SJSA1 (cell line): ENCODE measurements at regions not wholly inside any gene's neighbourhood (a gene's known extent, or its start where the extent isn't known, plus 50 kb on each side); places are given as distances from the start of the nearest gene placed in this dataset.
A peak's percentile ranks its signal among the peaks of the same experiment; 100 is the strongest.
"Not testable (repeated sequence)": the region's sequence is repeated elsewhere in the genome, so short reads cannot be mapped to it uniquely, and the experiment has no call there.

Experiments
- DNase-seq, 2 experiments: peaks; one replicate each; pipeline ENCODE4 v3.0.0-alpha.2; 2015 to 2020; ENCODE audit warnings: low spot score in 2 of 2, low read depth in 1 of 2
- H3K27ac ChIP-seq: fragments of 250-450 bp; sonication (Bioruptor Pico); 2 replicates; pipeline ENCODE4 v1.5.1; 2020; ENCODE audit warnings: mild to moderate bottlenecking, moderate library complexity
- H3K27me3 ChIP-seq: fragments of 250-450 bp; sonication (Bioruptor Pico); replicated peaks from 2 replicates; pipeline ENCODE4 v1.5.1; 2020; ENCODE audit warnings: mild to moderate bottlenecking, moderate library complexity
- H3K36me3 ChIP-seq: fragments of 250-450 bp; sonication (Bioruptor Pico); 2 replicates; pipeline ENCODE4 v1.5.1; 2020; ENCODE audit warnings: mild to moderate bottlenecking
- H3K4me1 ChIP-seq: fragments of 250-450 bp; sonication (Bioruptor Pico); replicated peaks from 2 replicates; pipeline ENCODE4 v1.6.1; 2021; ENCODE audit warnings: mild to moderate bottlenecking
- H3K4me3 ChIP-seq: fragments of 250-450 bp; sonication (Bioruptor Pico); 2 replicates; pipeline ENCODE4 v1.5.1; 2020; ENCODE audit warnings: mild to moderate bottlenecking
- H3K9me3 ChIP-seq: fragments of 250-450 bp; sonication (Bioruptor Pico); replicated peaks from 2 replicates; pipeline ENCODE4 v1.5.1; 2020; ENCODE audit warnings: mild to moderate bottlenecking

DNA sequence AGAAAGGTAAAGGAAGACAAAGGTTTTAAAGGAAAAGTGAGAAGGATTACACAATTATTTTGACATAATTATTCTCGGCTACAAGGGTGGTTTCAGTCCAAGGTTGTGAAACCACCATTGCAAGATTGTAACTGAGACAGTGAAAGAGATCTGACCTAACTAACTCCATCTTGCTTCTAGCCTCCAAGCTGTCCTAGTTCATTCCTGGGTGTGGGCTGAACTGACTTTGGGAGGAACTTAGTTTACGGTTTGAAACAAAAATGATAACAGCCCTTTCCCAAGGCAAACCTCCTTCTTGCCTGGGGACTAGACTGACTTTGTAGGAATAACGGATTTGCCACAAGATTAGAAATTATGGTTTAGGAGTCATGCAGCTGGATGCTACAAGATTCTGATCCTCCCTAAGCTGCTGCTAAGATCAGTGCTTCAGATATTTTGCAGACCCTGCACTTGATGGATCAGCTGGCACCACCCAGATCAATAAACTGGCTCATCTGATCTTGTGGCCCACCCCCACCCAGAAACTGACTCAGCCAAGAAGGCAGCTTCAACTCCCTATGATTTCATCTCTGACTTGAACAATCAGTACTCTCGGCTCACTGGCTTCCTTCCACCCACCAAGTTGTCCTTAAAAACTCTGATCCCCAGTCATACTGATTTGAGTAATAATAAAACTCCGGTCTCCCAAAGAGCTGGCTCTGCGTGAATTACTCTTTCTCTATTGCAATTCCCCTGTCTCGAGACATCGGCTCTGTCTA lies 57.7 kb upstream of the AADACL2 start:
- no peaks in the 10 kb centered on the region for H3K36me3 ChIP-seq
- H3K27ac ChIP-seq = no peak overlapping the region
- no peak for DNase-seq
- H3K27me3 ChIP-seq = no peaks in the 10 kb centered on the region
- no peak overlapping the region for H3K4me3 ChIP-seq
- no peaks in the 10 kb centered on the region for H3K4me1 ChIP-seq
- 0 out of 2 replicates have a peak, but pooled peaks cover 5% of the 10 kb centered on the region for H3K9me3 ChIP-seq

DNA sequence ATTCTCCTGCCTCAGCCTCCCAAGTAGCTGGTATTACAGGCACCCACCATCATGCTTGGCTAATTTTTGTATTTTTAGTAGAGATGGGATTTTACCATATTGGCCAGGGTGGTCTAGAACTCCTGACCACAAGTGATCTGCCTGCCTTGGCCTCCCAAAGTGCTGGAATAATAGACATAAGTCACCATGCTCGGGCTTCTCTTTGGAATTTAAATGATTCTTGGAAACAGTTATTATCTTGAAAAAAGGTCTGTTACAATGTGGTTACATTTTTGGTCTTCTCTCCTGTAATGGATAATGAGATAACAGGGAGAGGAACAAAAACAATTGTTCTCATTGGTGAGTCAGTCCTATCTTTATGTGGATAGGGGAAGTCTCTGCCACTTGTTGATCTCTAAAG lies 59.8 kb upstream of the AADACL2 start:
- no peaks in the 10 kb centered on the region for H3K27me3 ChIP-seq
- H3K9me3 ChIP-seq = 0 out of 2 replicates have a peak, but pooled peaks cover 5% of the 10 kb centered on the region
- H3K4me1 ChIP-seq = no peaks in the 10 kb centered on the region
- H3K4me3 ChIP-seq = no peak overlapping the region
- peak in 1 of 2 experiments; percentile 29 for DNase-seq
- H3K27ac ChIP-seq = no peak overlapping the region
- no peaks in the 10 kb centered on the region for H3K36me3 ChIP-seq

DNA sequence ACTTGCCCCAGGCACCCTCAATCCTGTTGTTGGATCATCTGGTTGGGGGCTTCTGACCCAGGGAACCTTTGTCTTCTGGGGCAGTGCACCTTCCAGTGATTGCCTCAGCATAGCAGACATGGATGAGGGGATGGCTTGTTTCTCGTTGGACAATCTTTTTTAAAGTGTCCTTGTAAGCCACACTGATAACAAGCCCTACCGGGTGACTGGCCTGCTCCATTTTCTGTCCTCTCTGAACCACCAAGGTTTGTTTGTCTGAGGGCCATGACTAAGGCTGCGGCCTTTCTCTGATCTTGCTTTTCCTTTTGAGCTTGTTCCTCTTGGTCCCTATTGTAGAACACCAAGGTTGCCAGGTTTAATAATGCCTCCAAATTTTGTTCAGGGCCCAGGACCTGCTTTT lies 66.0 kb upstream of the AADACL2 start:
- not testable (repeated sequence) for H3K4me3 ChIP-seq, DNase-seq, H3K36me3 ChIP-seq, H3K27ac ChIP-seq, H3K4me1 ChIP-seq, H3K27me3 ChIP-seq, H3K9me3 ChIP-seq

DNA sequence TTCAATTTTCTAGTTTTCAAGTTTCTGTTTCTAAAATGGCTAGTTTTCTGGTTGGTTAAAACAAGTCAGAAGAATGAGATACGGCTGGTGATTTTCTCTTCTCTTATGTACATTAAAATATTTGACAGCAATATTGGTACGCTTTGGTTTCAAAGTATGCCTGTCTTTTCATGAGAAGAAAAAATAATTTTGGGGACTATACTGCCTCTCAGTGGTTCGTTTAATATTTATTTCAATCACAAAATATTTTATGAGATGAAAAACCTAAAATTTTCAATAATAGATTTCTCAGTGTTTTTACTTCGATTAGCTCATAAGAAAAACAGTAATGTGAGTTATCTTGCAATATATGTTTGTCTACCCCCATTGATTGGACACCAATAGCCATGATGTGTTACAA lies 72.8 kb upstream of the AADACL2 start:
- Histone ChIP-seq H3K27ac (no peak overlapping the region), H3K27me3 (no peaks in the 10 kb centered on the region; the same call in 1 of the 2 replicates), H3K4me3 (no peak overlapping the region), H3K4me1 (no peaks in the 10 kb centered on the region), H3K9me3 (no peaks in the 10 kb centered on the region), H3K36me3 (no peaks in the 10 kb centered on the region)
- peak in 1 of 2 experiments; percentile 7 for DNase-seq

DNA sequence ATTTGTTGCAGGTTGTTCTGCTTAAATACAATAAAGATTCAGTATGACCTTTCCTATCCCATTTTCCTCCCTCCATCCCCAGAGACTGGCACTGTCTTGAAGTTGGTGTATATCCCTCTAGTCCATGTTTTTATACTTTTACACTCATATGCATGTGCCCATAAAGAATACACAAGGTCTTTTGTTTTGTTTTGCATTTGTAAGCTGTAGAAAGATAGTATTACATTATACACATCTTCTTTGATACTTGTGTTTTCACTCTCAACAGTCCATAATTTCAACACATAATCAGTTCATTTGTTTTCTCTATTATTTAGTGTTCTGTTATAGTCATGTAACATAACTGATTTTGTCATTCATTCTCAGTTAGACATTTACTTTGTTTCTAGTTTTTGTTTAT lies 88.7 kb upstream of the AADACL2 start:
- no peaks in the 10 kb centered on the region for H3K27me3 ChIP-seq
- H3K9me3 ChIP-seq = no peaks in the 10 kb centered on the region
- H3K27ac ChIP-seq = no peak overlapping the region
- H3K36me3 ChIP-seq = no peaks in the 10 kb centered on the region
- H3K4me3 ChIP-seq = no peak overlapping the region
- H3K4me1 ChIP-seq = no peaks in the 10 kb centered on the region
- DNase-seq = no peak

DNA sequence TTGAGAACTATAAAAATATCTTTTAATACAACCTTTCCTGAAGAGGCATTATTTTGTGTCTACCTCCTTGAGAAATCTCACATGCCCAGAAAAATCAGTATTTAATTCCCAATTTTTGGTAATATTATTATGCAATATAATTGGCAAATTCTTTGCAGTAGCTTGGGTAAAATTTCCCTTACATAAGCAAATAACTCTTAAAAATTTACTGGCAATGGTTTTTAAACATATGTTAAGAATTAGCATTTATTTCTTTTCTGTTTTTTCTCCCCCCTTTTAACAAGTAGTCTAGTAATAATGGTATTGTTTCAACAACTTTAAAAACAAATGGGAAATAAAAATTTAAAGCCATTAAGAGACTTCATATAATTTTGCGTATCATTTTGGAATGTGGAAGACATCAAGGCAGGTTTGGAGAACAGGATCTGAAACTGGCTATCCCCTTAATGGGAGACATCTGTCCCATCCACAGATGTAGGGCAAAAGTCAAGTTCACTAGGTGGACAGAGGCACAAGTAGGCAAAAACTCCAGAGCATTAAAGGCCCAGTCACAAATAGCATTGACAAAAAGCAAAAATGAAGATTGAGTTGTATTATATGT lies 89.6 kb upstream of the AADACL2 start:
- Histone ChIP-seq H3K27me3 (no peaks in the 10 kb centered on the region), H3K36me3 (no peaks in the 10 kb centered on the region), H3K4me1 (no peaks in the 10 kb centered on the region), H3K9me3 (no peaks in the 10 kb centered on the region), H3K4me3 (no peak overlapping the region), H3K27ac (no peak overlapping the region)
- no peak for DNase-seq

DNA sequence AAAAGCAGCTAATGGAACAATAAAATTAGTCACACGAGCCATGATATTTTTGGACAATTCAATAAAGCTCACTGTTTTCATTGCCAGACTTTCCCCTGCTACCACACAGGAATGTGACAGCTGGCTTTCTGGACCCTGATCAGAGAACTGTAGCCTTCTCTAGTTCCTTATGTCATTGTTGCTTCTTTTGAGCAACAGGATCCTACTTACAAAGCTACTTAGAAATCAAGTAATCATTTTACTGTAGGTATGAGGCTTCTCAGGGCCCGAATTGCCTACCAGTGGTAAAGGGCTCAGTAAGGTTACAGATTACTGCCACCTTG lies 94.3 kb upstream of the AADACL2 start:
- Histone ChIP-seq H3K27ac (no peak overlapping the region), H3K36me3 (no peaks in the 10 kb centered on the region), H3K4me1 (no peaks in the 10 kb centered on the region), H3K4me3 (no peak overlapping the region), H3K27me3 (no peaks in the 10 kb centered on the region), H3K9me3 (no peaks in the 10 kb centered on the region)
- DNase-seq = no peak

DNA sequence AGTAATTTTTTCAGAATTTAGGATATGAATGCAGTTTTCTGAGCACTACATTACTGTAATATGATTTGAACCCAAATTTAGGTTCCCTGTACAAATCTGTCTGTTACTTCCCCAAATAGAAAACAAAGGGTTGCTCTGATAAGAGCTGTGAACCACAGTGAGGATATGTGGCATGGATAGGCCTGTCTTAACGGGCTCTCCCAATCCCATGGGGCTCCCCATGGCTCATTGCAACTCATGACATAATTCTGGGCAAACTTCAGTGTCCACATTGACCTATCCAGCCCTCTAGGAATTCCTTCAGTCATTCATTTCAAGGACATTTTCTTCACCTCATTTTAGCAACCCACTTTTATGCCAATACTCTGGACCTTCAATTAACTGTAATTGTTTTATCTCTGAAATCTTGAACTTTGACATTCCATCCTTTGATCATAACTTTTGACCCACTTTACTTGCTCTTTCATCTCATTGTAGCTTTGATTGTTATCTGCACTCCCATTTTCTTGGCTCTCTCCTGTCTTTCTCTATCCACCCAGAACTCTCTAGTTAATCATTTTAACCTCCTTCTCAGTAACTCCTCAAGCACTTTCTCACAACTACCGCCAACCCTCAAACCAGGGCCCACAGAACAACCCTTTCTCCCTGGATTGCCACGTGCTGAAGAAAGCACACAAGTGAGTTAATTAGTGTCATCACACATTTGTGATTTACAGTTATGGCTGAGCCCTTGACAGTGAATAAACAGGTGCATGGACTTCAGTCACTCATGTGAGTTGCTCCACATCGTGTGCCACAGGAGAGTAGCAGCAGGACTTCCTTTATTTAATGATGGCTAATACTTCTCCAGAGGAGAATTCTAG lies 94.9 kb upstream of the AADACL2 start:
- no peaks in the 10 kb centered on the region for H3K4me1 ChIP-seq
- no peak for DNase-seq
- H3K36me3 ChIP-seq = no peaks in the 10 kb centered on the region
- no peak overlapping the region for H3K4me3 ChIP-seq
- no peak overlapping the region for H3K27ac ChIP-seq
- H3K9me3 ChIP-seq = no peaks in the 10 kb centered on the region
- H3K27me3 ChIP-seq = no peaks in the 10 kb centered on the region

DNA sequence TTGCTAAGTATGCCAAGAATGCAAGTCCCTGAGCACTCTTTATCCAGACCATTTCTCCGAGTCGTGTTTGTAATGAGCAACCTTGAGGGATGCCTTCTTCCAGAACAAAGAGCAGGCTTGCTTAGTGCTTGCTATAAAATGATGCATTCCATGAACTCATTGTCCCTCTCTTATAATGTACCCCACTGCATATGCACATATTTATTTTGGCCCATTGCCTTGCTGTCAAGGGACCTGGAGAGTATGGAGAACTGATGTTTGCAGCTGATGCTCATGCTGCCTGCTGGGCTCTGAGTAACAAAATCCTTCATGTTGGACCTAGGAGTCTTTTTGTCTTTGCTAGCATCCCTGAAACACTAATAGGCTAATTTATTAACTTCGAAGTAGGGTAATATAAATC lies 97.8 kb upstream of the AADACL2 start:
- Histone ChIP-seq H3K4me1 (peaks cover 13% of the 10 kb centered on the region), H3K27ac (no peak overlapping the region), H3K4me3 (no peak overlapping the region), H3K27me3 (no peaks in the 10 kb centered on the region), H3K9me3 (no peaks in the 10 kb centered on the region), H3K36me3 (no peaks in the 10 kb centered on the region)
- no peak for DNase-seq

DNA sequence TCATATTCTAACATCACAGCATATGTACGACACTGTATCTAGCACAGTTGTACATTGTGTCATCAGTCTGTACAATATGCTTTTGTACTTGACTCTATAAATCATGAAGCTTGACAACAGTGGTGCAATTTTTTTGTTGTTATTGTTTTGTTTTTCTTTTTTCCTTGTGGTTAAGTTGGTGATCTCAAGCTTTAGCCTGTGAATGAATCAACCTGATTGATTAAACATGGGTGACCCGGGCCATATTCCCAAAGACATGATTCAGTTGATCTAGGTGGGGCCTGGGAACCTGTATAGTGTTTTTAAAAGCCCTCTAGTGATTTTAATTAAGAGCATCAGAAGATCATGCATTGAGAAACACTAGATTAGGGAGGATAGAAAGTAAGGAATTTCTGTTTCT lies 101.8 kb upstream of the AADACL2 start:
- DNase-seq = no peak
- no peak overlapping the region for H3K4me3 ChIP-seq
- no peaks in the 10 kb centered on the region for H3K9me3 ChIP-seq
- H3K27me3 ChIP-seq = no peaks in the 10 kb centered on the region
- no peaks in the 10 kb centered on the region for H3K36me3 ChIP-seq
- peaks cover 21% of the 10 kb centered on the region for H3K4me1 ChIP-seq
- H3K27ac ChIP-seq = no peak overlapping the region

DNA sequence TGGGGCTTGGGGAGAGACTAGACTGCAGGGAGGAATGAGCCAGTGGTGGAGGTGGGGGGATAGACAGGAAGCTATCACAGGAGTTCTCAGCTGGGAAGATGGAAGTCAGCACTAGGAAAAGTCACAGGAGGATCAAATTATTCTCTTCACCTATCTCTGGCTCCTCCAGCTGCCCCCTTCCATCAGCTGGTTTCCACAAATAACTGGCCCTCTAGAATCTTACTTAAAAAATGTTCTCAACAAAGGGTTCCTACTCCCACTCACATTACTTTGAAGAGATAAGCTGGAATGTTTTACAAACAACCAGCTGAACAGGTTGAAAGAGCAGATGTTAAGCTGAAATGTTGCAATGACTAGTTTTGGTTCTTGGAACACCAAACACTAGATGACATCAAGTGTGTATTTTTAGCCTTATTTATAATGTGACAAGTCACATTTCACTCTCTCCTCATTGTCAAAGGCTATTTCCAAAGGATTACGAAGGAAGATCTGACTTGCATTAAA lies 102.7 kb upstream of the AADACL2 start:
- H3K4me1 ChIP-seq = peaks cover 21% of the 10 kb centered on the region
- no peak overlapping the region for H3K4me3 ChIP-seq
- no peak for DNase-seq
- no peaks in the 10 kb centered on the region for H3K9me3 ChIP-seq
- no peaks in the 10 kb centered on the region for H3K36me3 ChIP-seq
- H3K27me3 ChIP-seq = no peaks in the 10 kb centered on the region
- no peak overlapping the region for H3K27ac ChIP-seq

DNA sequence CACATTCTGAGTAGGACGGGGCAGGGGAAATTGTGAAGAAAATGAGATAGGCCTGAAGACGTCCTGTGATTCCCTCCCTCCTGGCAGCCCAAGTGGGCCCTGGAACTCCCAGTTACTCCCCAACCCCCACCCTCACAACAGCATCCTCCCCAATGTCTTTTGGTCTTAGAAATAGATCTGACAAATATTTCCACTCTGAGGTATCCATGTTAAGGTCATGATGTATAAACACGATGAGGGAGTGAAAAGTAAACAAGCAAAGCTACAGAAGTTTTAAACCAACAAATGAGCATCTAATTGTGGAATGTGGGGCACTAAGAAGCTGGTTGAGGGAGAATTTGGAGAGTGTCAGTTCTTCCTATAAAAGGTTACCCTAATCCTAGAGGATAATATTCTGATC lies 103.7 kb upstream of the AADACL2 start:
- DNase-seq = peak; percentile 32 to 44

DNA sequence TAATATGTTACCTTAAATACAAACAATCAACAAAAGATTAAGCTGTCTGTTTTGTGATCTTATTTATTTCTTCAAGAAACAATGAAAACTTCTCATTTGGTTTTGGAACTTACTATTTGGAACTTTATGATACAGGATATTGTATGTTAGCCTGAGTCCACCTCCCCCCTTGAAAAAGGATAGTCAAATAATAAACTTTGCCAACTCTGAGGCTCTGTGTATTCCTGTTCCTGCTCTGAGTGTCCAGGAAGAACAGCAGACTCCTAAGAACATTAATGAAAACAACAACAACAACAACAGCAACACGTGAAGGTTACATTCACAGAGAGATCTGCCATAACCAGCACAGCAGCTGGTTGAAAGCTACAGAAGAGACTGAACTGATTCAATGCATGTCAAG lies 108.1 kb upstream of the AADACL2 start:
- Histone ChIP-seq H3K9me3 (no peaks in the 10 kb centered on the region), H3K27ac (no peak overlapping the region), H3K27me3 (no peaks in the 10 kb centered on the region), H3K36me3 (no peaks in the 10 kb centered on the region), H3K4me3 (no peak overlapping the region), H3K4me1 (peaks cover 9% of the 10 kb centered on the region)
- DNase-seq = no peak

More for the DNA sequence above, 103.7 kb upstream of the AADACL2 start:
- H3K27me3 ChIP-seq = no peaks in the 10 kb centered on the region
- H3K4me1 ChIP-seq = peaks cover 21% of the 10 kb centered on the region
- H3K27ac ChIP-seq = no peak overlapping the region
- H3K36me3 ChIP-seq = no peaks in the 10 kb centered on the region
- no peaks in the 10 kb centered on the region for H3K9me3 ChIP-seq
- no peak overlapping the region for H3K4me3 ChIP-seq

DNA sequence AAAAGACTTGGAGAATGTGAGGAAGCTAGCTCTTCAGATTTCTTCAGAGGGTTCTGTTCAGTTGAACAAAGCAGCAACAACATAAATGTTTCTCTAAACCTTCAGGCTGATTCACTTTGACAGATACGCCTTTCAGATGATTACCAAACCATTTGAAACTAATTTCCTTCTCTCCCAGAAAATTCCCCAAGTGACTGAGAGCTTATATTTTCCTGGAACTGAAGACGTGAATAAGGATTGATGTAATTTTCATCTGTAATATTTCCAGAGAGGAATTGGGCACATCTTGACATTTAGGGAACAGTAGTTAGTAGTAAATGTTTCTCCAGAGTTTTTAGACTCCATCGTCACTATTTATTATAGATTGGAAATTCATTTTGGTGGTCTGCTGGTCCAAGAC lies 108.6 kb upstream of the AADACL2 start:
- no peaks in the 10 kb centered on the region for H3K27me3 ChIP-seq
- no peaks in the 10 kb centered on the region for H3K36me3 ChIP-seq
- no peak overlapping the region for H3K4me3 ChIP-seq
- H3K9me3 ChIP-seq = no peaks in the 10 kb centered on the region
- no peak for DNase-seq
- H3K27ac ChIP-seq = no peak overlapping the region
- peaks cover 6% of the 10 kb centered on the region for H3K4me1 ChIP-seq
